Body of pancreas (tissue), 4 donors: ENCODE measurements at regions not wholly inside any gene's neighbourhood (a gene's known extent, or its start where the extent isn't known, plus 50 kb on each side); places are given as distances from the start of the nearest gene placed in this dataset.
"Not testable (repeated sequence)": the region's sequence is repeated elsewhere in the genome, so short reads cannot be mapped to it uniquely, and the experiment has no call there.

Experiments
- ATAC-seq: fragments of 150-250 bp; one replicate; pipeline ENCODE4 v1.9.1; 2016
- DNase-seq, 4 donors: peaks; one replicate each; pipeline ENCODE4 v3.0.0-alpha.2; 2019
- H3K27ac ChIP-seq, 4 donors: fragments of 200-600 bp; sonication (generic); 1 replicate in 3 of 4; 2 replicates in 1 of 4; pipeline versions ENCODE4 v1.5.1 to v1.6.1; 2016 to 2019; ENCODE audit warnings: mild to moderate bottlenecking in 1 of 4, mixed read lengths in 1 of 4, moderate library complexity in 1 of 4
- H3K27me3 ChIP-seq, 2 donors: fragments of 200-600 bp; sonication (generic); one replicate each; pipeline ENCODE4 v1.6.0; 2016; ENCODE audit warnings: mild to moderate bottlenecking in 1 of 2
- H3K36me3 ChIP-seq, 2 donors: fragments of 200-600 bp; sonication (generic); replicated peaks in 1 of 2; 2 replicates each; pipeline ENCODE4 v1.5.1; 2016; ENCODE audit warnings: low read depth in 2 of 2; ENCODE audit not compliant: insufficient read depth in 1 of 2
- H3K4me1 ChIP-seq: fragments of 200-600 bp; sonication (generic); one replicate; pipeline ENCODE4 v1.6.0; 2016
- H3K4me3 ChIP-seq, 2 donors: fragments of 200-600 bp; sonication (generic); 1 replicate in 1 of 2; 2 replicates in 1 of 2; pipeline ENCODE4 v1.5.1; 2016 to 2019
- H3K9me3 ChIP-seq, 3 donors: fragments of 200-600 bp; sonication (generic); 1 replicate in 2 of 3; 2 replicates in 1 of 3; pipeline ENCODE4 v1.5.1; 2016
- POLR2A ChIP-seq, 3 donors: fragments of 450-650 bp; IDR thresholded peaks; one replicate each; pipeline ENCODE4 v1.6.1; 2016; ENCODE audit warnings: antibody characterized with exemption in 3 of 3, mild to moderate bottlenecking in 2 of 3
- WGBS, 2 donors: methylation state at CpG; one replicate each; pipeline ENCODE4 v1.1.5; 2017; 5-methylcytosine and 5-hydroxymethylcytosine counted together
- intact Hi-C: fragments of 100-400 bp; cut with DNase I; formaldehyde crosslinking; loops from one replicate; pipeline ENCODE4 v1.15.1; 2023
- TF ChIP-seq, protein P1 (sequence below), 7 experiments: fragments of 450-650 bp in 4 of 7; fragments of 200-600 bp in 3 of 7; sonication (generic) in 3 of 7; IDR thresholded peaks; one replicate each; pipeline ENCODE4 v1.5.1; 2016 to 2019; ENCODE audit warnings: antibody characterized with exemption in 7 of 7

GRCh38 chr17:14522795-14523387, 222.0 kb downstream of the HS3ST3B1 start:
- no peaks in the 10 kb centered on the region for H3K27me3 ChIP-seq
- WGBS, 2 donors = 54 to 58% methylated on average over 3 of the region's 3 CpGs

DNA sequence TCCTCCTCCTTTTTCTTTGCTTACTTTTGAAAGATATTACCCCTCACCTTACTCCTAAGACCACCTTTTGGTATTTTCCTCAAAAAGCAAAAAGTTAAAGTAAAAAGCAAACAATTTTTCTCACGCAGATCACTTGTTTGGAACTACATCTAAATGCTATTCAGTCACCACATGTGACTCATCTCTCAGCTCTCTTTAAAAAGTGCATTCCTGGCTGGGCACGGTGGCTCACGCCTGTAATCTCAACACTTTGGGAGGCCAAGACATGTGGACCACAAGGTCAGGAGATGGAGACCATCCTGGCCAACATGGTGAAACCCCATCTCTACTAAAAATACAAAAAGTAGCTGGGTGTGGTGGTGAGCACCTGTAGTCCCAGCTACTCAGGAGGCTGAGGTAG, 218.0 kb downstream of the HS3ST3B1 start:
- DNase-seq, H3K4me3 ChIP-seq, H3K36me3 ChIP-seq, intact Hi-C loops, H3K27me3 ChIP-seq, ATAC-seq, H3K27ac ChIP-seq, H3K4me1 ChIP-seq, H3K9me3 ChIP-seq: not testable (repeated sequence)
- WGBS, 2 donors = 51 to 52% methylated on average over 3 of the region's 3 CpGs

More at GRCh38 chr17:14522795-14523387, 222.0 kb downstream of the HS3ST3B1 start:
- DNase-seq (no peak), ATAC-seq (no peak)
- Histone ChIP-seq H3K4me3 (no peak overlapping the region), H3K4me1 (no peaks in the 10 kb centered on the region), H3K36me3 (no peaks in the 10 kb centered on the region), H3K9me3 (no peaks in the 10 kb centered on the region), H3K27ac (no peak overlapping the region)
- TF ChIP-seq, protein P1, sequence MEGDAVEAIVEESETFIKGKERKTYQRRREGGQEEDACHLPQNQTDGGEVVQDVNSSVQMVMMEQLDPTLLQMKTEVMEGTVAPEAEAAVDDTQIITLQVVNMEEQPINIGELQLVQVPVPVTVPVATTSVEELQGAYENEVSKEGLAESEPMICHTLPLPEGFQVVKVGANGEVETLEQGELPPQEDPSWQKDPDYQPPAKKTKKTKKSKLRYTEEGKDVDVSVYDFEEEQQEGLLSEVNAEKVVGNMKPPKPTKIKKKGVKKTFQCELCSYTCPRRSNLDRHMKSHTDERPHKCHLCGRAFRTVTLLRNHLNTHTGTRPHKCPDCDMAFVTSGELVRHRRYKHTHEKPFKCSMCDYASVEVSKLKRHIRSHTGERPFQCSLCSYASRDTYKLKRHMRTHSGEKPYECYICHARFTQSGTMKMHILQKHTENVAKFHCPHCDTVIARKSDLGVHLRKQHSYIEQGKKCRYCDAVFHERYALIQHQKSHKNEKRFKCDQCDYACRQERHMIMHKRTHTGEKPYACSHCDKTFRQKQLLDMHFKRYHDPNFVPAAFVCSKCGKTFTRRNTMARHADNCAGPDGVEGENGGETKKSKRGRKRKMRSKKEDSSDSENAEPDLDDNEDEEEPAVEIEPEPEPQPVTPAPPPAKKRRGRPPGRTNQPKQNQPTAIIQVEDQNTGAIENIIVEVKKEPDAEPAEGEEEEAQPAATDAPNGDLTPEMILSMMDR (IDR thresholded peaks at IDR 0.05) = no peak
- no peak for TF ChIP-seq POLR2A (IDR thresholded peaks at IDR 0.05)
- intact Hi-C loops = no loop called here

DNA sequence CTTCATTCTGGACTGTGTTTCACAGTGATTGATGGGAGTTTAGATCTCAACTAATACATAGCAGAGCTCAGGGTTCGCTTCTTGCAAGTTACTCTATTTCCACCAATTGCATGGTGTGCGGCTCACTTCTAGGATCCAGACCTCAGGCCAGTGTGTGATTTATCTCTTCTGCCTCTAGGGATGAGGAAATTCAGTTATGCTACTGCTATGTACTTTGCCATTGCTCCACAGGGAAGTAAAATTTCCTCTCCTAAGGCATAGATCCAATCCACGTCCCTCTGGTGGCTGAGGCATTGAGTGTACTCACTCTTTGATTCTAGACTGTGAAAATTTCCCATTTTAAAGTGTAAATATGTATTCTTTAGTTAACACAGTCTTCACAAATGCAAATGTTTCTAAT, 214.1 kb downstream of the HS3ST3B1 start:
- TF ChIP-seq POLR2A (IDR thresholded peaks at IDR 0.05) = no peak
- TF ChIP-seq, protein P1 (IDR thresholded peaks at IDR 0.05) = no peak
- WGBS, 2 donors = 79 to 80% methylated on average over 3 of the region's 3 CpGs
- Histone ChIP-seq H3K4me1 (no peaks in the 10 kb centered on the region), H3K27me3 (no peaks in the 10 kb centered on the region), H3K36me3 (no peaks in the 10 kb centered on the region), H3K9me3 (no peaks in the 10 kb centered on the region), H3K27ac (no peak overlapping the region), H3K4me3 (no peak overlapping the region)
- ATAC-seq = no peak
- intact Hi-C loops = no loop called here
- no peak for DNase-seq

GRCh38 chr17:14513835-14514234, 213.0 kb downstream of the HS3ST3B1 start:
- H3K4me3 ChIP-seq = no peak overlapping the region
- WGBS, 2 donors = 55 to 67% methylated on average over 3 of the region's 3 CpGs
- no peaks in the 10 kb centered on the region for H3K27me3 ChIP-seq
- no peak for DNase-seq
- no peaks in the 10 kb centered on the region for H3K36me3 ChIP-seq
- H3K9me3 ChIP-seq = no peaks in the 10 kb centered on the region
- H3K27ac ChIP-seq = no peak overlapping the region
- ATAC-seq = no peak
- H3K4me1 ChIP-seq = no peaks in the 10 kb centered on the region
- intact Hi-C loops = no loop called here
- TF ChIP-seq POLR2A (IDR thresholded peaks at IDR 0.05) = no peak
- TF ChIP-seq, protein P1 (IDR thresholded peaks at IDR 0.05) = no peak

DNA sequence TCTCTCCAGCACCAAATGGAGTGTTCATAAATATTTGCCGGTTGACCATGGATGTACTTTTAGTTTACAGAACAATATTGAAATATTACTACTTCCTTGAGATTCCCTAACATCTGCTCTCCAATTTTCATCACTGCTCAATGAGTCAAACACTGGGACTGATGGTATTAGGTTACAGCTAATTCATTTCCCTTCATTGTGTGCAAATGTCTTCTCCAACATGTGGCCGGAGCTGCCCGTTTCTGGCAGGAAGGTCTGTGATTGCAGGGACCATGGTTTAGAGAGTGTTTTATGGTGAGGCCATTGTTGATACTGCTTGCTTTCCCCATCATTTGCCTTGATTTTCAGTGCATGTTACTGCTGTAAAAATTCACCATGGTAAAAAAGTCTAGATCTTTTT, 209.3 kb downstream of the HS3ST3B1 start:
- TF ChIP-seq POLR2A (IDR thresholded peaks at IDR 0.05) = no peak
- TF ChIP-seq, protein P1 (IDR thresholded peaks at IDR 0.05) = no peak
- H3K36me3 ChIP-seq = no peaks in the 10 kb centered on the region
- ATAC-seq = no peak
- H3K27me3 ChIP-seq = no peaks in the 10 kb centered on the region
- no peak overlapping the region for H3K4me3 ChIP-seq
- no peaks in the 10 kb centered on the region for H3K9me3 ChIP-seq
- WGBS, 2 donors = 61 to 67% methylated on average over 3 of the region's 3 CpGs
- H3K27ac ChIP-seq = no peak overlapping the region
- H3K4me1 ChIP-seq = no peaks in the 10 kb centered on the region
- DNase-seq = no peak
- intact Hi-C loops = no loop called here
